ENCODE measurements at regions not wholly inside any gene's neighbourhood (a gene's known extent, or its start where the extent isn't known, plus 50 kb on each side); places are given as distances from the start of the nearest gene placed in this dataset.

DNA sequence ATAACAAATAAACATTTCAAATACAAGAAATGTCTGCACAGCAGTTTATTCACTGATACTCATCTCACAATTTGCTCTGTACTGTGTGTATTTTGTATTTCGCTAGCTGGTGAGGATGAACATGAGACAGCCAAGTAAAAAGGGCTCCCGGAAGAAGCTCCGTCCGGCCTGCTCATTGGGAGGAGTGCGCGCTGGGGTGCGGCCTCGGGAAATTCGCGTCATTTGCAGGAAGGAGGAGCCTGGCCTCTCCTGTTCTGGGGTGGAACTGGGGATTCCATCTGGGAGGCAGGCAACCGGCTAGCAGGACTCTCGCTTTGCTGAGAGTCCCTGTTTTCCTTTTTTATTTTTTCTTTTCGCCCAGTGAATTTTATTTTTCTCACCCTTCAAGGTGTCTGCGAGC lies 368.4 kb upstream of the TMEM132C start:
- intact Hi-C loops (cut with micrococcal nuclease; ENCODE audit: unreplicated experiment) = no loop called here
- Histone ChIP-seq H3K9me2 (ENCODE audit: insufficient read depth) (no peaks in the 10 kb centered on the region), H3K79me2 (ENCODE audit: low read depth) (no peaks in the 10 kb centered on the region), H4K20me1 (ENCODE audit: insufficient read depth) (no peaks in the 10 kb centered on the region), H3K4me2 (no peak overlapping the region), H3K27ac (no peak overlapping the region), H3K4me3 (no peak overlapping the region), H3K27me3 (ENCODE audit: insufficient read depth, low read depth) (no peaks in the 10 kb centered on the region), H3K4me1 (replicated peaks; ENCODE audit: insufficient read depth) (no peaks in the 10 kb centered on the region), H3F3A (ENCODE audit: insufficient read depth, low read depth) (no peaks in the 10 kb centered on the region), H2AFZ (no peak overlapping the region), H3K9me3 (ENCODE audit: insufficient read depth, low read depth) (no peaks in the 10 kb centered on the region; the same call in 1 of the 2 replicates), H3K36me3 (ENCODE audit: low read depth) (no peaks in the 10 kb centered on the region)
- ChIA-PET POLR2A (ENCODE audit: unreplicated experiment) (no interaction called here), CTCF (no interaction called here)
- no peak for DNase-seq
- no peak for TF ChIP-seq EZH2 (IDR thresholded peaks at IDR 0.05; ENCODE audit: low read depth)
- TF ChIP-seq, protein P1, sequence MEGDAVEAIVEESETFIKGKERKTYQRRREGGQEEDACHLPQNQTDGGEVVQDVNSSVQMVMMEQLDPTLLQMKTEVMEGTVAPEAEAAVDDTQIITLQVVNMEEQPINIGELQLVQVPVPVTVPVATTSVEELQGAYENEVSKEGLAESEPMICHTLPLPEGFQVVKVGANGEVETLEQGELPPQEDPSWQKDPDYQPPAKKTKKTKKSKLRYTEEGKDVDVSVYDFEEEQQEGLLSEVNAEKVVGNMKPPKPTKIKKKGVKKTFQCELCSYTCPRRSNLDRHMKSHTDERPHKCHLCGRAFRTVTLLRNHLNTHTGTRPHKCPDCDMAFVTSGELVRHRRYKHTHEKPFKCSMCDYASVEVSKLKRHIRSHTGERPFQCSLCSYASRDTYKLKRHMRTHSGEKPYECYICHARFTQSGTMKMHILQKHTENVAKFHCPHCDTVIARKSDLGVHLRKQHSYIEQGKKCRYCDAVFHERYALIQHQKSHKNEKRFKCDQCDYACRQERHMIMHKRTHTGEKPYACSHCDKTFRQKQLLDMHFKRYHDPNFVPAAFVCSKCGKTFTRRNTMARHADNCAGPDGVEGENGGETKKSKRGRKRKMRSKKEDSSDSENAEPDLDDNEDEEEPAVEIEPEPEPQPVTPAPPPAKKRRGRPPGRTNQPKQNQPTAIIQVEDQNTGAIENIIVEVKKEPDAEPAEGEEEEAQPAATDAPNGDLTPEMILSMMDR (conservative IDR thresholded peaks at IDR 0.05) = no peak
- BruUV-seq (replicated peaks) = no TSS peak

GRCh38 chr12:127899971-127900370 lies 367.0 kb upstream of the TMEM132C start:
- Histone ChIP-seq H3K27ac (no peak overlapping the region), H3K9me2 (ENCODE audit: insufficient read depth) (no peaks in the 10 kb centered on the region), H3F3A (ENCODE audit: insufficient read depth, low read depth) (no peaks in the 10 kb centered on the region), H4K20me1 (ENCODE audit: insufficient read depth) (no peaks in the 10 kb centered on the region), H3K36me3 (ENCODE audit: low read depth) (no peaks in the 10 kb centered on the region), H3K4me3 (no peak overlapping the region), H3K4me2 (no peak overlapping the region), H3K79me2 (ENCODE audit: low read depth) (no peaks in the 10 kb centered on the region), H3K27me3 (ENCODE audit: insufficient read depth, low read depth) (no peaks in the 10 kb centered on the region), H3K9me3 (ENCODE audit: insufficient read depth, low read depth) (no peaks in the 10 kb centered on the region; the same call in 1 of the 2 replicates), H3K4me1 (replicated peaks; ENCODE audit: insufficient read depth) (no peaks in the 10 kb centered on the region), H2AFZ (no peak overlapping the region)
- DNase-seq = no peak
- intact Hi-C loops (cut with micrococcal nuclease; ENCODE audit: unreplicated experiment) = no loop called here
- BruUV-seq (replicated peaks) = no TSS peak
- ChIA-PET CTCF (no interaction called here), POLR2A (ENCODE audit: unreplicated experiment) (no interaction called here)
- no peak for TF ChIP-seq EZH2 (IDR thresholded peaks at IDR 0.05; ENCODE audit: low read depth)
- TF ChIP-seq, protein P1 (conservative IDR thresholded peaks at IDR 0.05) = no peak

- DNase-seq = no peak
- H3K4me3 ChIP-seq = no peak overlapping the region
- no peaks in the 10 kb centered on the region for H3K27me3 ChIP-seq (ENCODE audit: insufficient read depth, low read depth)
- H3K4me1 ChIP-seq (replicated peaks; ENCODE audit: insufficient read depth) = no peaks in the 10 kb centered on the region
- H3K27ac ChIP-seq = no peak overlapping the region
- no peaks in the 10 kb centered on the region for H3K79me2 ChIP-seq (ENCODE audit: low read depth)
- no peaks in the 10 kb centered on the region for H4K20me1 ChIP-seq (ENCODE audit: insufficient read depth)
- H3K4me2 ChIP-seq = no peak overlapping the region
- no peaks in the 10 kb centered on the region; the same call in 1 of the 2 replicates for H3K9me3 ChIP-seq (ENCODE audit: insufficient read depth, low read depth)
- no peaks in the 10 kb centered on the region for H3K36me3 ChIP-seq (ENCODE audit: low read depth)
- intact Hi-C loops (cut with micrococcal nuclease; ENCODE audit: unreplicated experiment) = no loop called here
- TF ChIP-seq EZH2 (IDR thresholded peaks at IDR 0.05; ENCODE audit: low read depth) = no peak
- TF ChIP-seq, protein P1 (conservative IDR thresholded peaks at IDR 0.05) = no peak
- H2AFZ ChIP-seq = no peak overlapping the region
- no TSS peak for BruUV-seq (replicated peaks)
- ChIA-PET CTCF (no interaction called here), POLR2A (ENCODE audit: unreplicated experiment) (no interaction called here)
- H3F3A ChIP-seq (ENCODE audit: insufficient read depth, low read depth) = no peaks in the 10 kb centered on the region
- no peaks in the 10 kb centered on the region for H3K9me2 ChIP-seq (ENCODE audit: insufficient read depth)
Observed at GRCh38 chr12:127900386-127900785, 366.6 kb upstream of the TMEM132C start.
